HAP-1 (cell line): ENCODE measurements at regions not wholly inside any gene's neighbourhood (a gene's known extent, or its start where the extent isn't known, plus 50 kb on each side); places are given as distances from the start of the nearest gene placed in this dataset.

Experiments
- DNase-seq, 2 experiments: peaks; one replicate each; pipeline ENCODE4 v3.0.0-alpha.2; 2016 to 2020; ENCODE audit warnings: low spot score in 2 of 2
- H3K27me3 ChIP-seq: fragments of 250-450 bp; sonication (Bioruptor Pico); 2 replicates; pipeline ENCODE4 v1.5.1; 2020; ENCODE audit warnings: low read depth, mild to moderate bottlenecking, moderate library complexity
- H3K36me3 ChIP-seq: fragments of 250-450 bp; sonication (Bioruptor Pico); replicated peaks from 2 replicates; pipeline ENCODE4 v1.5.1; 2020; ENCODE audit warnings: mild to moderate bottlenecking
- H3K4me1 ChIP-seq: fragments of 250-450 bp; sonication (Bioruptor Pico); 2 replicates; pipeline ENCODE4 v1.5.1; 2020; ENCODE audit warnings: mild to moderate bottlenecking
- H3K4me3 ChIP-seq: fragments of 250-450 bp; sonication (Bioruptor Pico); 2 replicates; pipeline ENCODE4 v1.5.1; 2020; ENCODE audit warnings: mild to moderate bottlenecking, moderate library complexity
- H3K9me3 ChIP-seq: fragments of 250-450 bp; sonication (Bioruptor Pico); 2 replicates; pipeline ENCODE4 v1.5.1; 2020; ENCODE audit warnings: mild to moderate bottlenecking, moderate library complexity
- in situ Hi-C: fragments of 300-500 bp; cut with MboI; formaldehyde crosslinking; loops from 3 replicates; pipeline ENCODE4 v1.14.3; 2020; ENCODE audit warnings: low sequenced_read_pairs, inconsistent platforms, mixed read lengths

GRCh38 chr11:127723714-127724113, 723.1 kb upstream of the KIRREL3 start:
- no peak for DNase-seq
- Histone ChIP-seq H3K36me3 (no peaks in the 10 kb centered on the region), H3K4me3 (no peak overlapping the region), H3K9me3 (no peaks in the 10 kb centered on the region), H3K27me3 (no peaks in the 10 kb centered on the region), H3K4me1 (no peaks in the 10 kb centered on the region)
- in situ Hi-C loops, result no loop called here

DNA sequence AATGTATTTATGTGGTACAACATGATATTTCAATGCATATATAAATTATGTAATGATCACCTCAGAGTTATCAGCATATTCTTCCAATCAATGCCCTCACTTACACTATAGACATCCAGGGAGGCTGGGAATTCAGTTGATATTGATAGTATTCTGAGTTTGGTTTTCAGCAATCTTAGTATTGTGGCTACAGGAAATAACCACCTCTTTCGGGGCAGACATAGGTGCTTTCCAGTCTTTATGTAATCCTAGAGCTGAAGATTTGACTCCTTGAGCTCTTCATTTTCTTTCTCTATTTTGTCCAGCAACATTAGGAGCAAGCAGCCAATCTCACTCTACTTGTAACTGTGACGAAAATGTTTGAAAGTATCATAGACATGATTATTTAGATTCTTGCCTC, 712.7 kb upstream of the KIRREL3 start:
- in situ Hi-C loops, result no loop called here
- no peaks in the 10 kb centered on the region for H3K36me3 ChIP-seq
- H3K27me3 ChIP-seq, result no peaks in the 10 kb centered on the region
- no peaks in the 10 kb centered on the region for H3K9me3 ChIP-seq
- DNase-seq, result no peak
- H3K4me3 ChIP-seq, result no peak overlapping the region
- H3K4me1 ChIP-seq, result no peaks in the 10 kb centered on the region

DNA sequence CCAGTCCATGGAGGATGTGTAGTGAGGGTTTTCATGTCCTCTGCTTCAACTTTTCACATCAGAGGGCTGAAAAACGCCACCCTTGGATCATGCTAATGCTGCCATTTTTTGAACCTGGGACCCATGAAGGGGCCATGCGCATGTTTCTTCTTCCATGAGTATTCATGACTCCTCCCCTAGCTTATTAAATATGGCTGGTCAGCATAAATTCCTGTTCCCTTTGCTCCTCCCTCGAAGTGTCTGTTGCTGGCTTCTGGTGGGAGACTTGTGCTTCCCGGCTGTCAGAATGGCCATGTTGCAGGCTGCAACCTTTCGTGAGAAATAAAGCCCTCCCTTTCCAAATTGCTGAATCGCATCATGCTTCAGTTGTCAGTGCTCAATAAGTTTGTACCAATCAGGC, 711.2 kb upstream of the KIRREL3 start:
- in situ Hi-C loops, result no loop called here
- H3K36me3 ChIP-seq, result no peaks in the 10 kb centered on the region
- no peaks in the 10 kb centered on the region for H3K27me3 ChIP-seq
- DNase-seq, result no peak
- no peak overlapping the region for H3K4me3 ChIP-seq
- H3K4me1 ChIP-seq, result no peaks in the 10 kb centered on the region
- no peaks in the 10 kb centered on the region for H3K9me3 ChIP-seq

DNA sequence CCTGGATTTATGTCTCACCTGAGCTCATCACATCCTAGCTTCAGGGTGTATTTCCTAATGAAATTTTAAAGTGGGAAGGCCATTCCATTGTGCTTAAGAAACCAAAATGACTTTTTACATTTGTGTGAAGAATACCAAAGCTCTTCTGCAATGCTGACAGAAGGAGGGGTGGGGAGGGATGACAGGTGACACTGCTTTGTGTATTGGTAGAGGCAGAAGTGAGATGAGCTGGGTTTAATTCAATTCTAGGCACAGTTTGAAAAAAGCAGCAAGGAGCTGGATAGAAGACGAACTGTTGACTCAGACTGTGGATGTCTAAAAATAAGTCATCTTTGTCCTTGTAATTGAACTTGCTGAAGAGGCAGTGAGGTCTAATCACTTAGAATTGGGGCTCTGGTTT, 710.3 kb upstream of the KIRREL3 start:
- no peaks in the 10 kb centered on the region for H3K36me3 ChIP-seq
- DNase-seq, result no peak
- H3K4me1 ChIP-seq, result no peaks in the 10 kb centered on the region
- no peaks in the 10 kb centered on the region for H3K27me3 ChIP-seq
- in situ Hi-C loops, result no loop called here
- no peak overlapping the region for H3K4me3 ChIP-seq
- H3K9me3 ChIP-seq, result no peaks in the 10 kb centered on the region

DNA sequence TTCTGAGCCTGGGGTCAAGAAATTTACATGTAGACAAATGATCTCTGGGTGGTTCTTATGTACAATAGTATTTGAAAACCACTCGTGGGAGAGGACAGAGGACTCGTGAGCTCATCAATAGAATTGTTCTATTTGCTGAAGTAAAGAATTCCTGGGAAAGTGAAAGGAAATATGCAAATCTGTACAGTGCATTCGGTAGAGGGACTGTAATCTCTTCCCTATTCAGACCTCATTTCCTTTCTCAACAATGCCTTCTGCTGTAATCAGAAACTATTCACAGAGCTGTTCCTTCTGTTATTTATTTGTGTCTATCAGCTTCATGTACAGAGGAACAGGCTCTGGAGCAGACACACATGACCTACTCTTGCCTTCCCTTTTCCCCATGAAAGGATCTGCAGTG, 709.4 kb upstream of the KIRREL3 start:
- H3K9me3 ChIP-seq, result no peaks in the 10 kb centered on the region
- H3K36me3 ChIP-seq, result no peaks in the 10 kb centered on the region
- no peaks in the 10 kb centered on the region for H3K27me3 ChIP-seq
- no peaks in the 10 kb centered on the region for H3K4me1 ChIP-seq
- DNase-seq, result no peak
- no peak overlapping the region for H3K4me3 ChIP-seq
- in situ Hi-C loops, result no loop called here

GRCh38 chr11:127693686-127694085, 693.1 kb upstream of the KIRREL3 start:
- H3K9me3 ChIP-seq, result no peaks in the 10 kb centered on the region
- H3K36me3 ChIP-seq, result no peaks in the 10 kb centered on the region
- no peak for DNase-seq
- H3K4me1 ChIP-seq, result no peaks in the 10 kb centered on the region
- H3K27me3 ChIP-seq, result no peaks in the 10 kb centered on the region
- in situ Hi-C loops, result no loop called here
- H3K4me3 ChIP-seq, result no peak overlapping the region

GRCh38 chr11:127683321-127683720, 682.8 kb upstream of the KIRREL3 start:
- Histone ChIP-seq H3K4me3 (no peak overlapping the region), H3K36me3 (no peaks in the 10 kb centered on the region), H3K9me3 (no peaks in the 10 kb centered on the region), H3K4me1 (no peaks in the 10 kb centered on the region), H3K27me3 (no peaks in the 10 kb centered on the region)
- in situ Hi-C loops, result no loop called here
- DNase-seq, result no peak

- H3K4me1 ChIP-seq, result no peaks in the 10 kb centered on the region
- no peaks in the 10 kb centered on the region for H3K36me3 ChIP-seq
- H3K9me3 ChIP-seq, result no peaks in the 10 kb centered on the region
- DNase-seq, result no peak
- in situ Hi-C loops, result no loop called here
- H3K27me3 ChIP-seq, result no peaks in the 10 kb centered on the region
- H3K4me3 ChIP-seq, result no peak overlapping the region
Observed at GRCh38 chr11:127679816-127680545, 679.4 kb upstream of the KIRREL3 start.

GRCh38 chr11:127678631-127679030, 678.1 kb upstream of the KIRREL3 start:
- no peak for DNase-seq
- H3K36me3 ChIP-seq, result no peaks in the 10 kb centered on the region
- no peaks in the 10 kb centered on the region for H3K4me1 ChIP-seq
- H3K27me3 ChIP-seq, result no peaks in the 10 kb centered on the region
- H3K4me3 ChIP-seq, result no peak overlapping the region
- in situ Hi-C loops, result no loop called here
- H3K9me3 ChIP-seq, result no peaks in the 10 kb centered on the region

DNA sequence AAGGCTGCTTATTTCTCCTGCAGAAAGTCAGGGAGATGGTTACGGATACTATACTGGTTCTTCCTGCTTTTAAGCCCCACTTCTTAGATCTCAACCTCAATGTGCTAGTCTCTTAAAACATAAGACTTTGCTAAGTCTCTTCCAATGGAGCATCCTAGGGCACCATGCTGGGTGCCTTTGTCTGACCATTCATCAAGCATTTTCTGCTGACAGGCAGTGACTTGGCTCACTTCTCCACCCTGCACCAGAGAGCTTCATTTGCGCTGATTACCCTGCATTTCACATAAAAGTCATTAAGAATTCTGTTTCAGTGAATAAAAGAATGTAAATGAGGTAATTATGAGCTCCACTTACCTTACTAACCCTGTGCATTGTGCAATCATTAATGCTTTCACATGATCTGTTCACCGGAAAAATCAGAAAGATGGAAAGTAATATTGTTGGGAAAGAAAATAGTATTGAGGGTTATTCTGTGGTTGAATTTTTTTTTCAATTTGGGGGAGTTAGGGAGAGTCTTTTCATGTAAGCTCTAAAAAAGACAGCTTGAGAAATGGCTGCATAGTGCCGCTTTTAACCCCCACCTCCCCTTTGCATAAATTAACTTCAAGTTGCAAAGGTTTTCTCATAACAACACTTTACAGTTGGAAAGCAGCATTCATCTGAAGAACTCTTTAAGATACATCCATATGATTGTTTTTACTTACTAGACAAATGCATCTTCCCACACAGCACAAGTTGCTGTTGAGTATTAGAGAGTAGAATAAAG, 677.3 kb upstream of the KIRREL3 start:
- Histone ChIP-seq H3K4me3 (no peak overlapping the region), H3K27me3 (no peaks in the 10 kb centered on the region), H3K36me3 (no peaks in the 10 kb centered on the region), H3K9me3 (no peaks in the 10 kb centered on the region), H3K4me1 (no peaks in the 10 kb centered on the region)
- DNase-seq, result no peak
- in situ Hi-C loops, result no loop called here

GRCh38 chr11:127675581-127675980, 675.0 kb upstream of the KIRREL3 start:
- Histone ChIP-seq H3K4me3 (no peak overlapping the region), H3K36me3 (no peaks in the 10 kb centered on the region), H3K27me3 (no peaks in the 10 kb centered on the region), H3K4me1 (no peaks in the 10 kb centered on the region), H3K9me3 (no peaks in the 10 kb centered on the region)
- DNase-seq, result no peak
- in situ Hi-C loops, result no loop called here

GRCh38 chr11:127674754-127675153, 674.2 kb upstream of the KIRREL3 start:
- Histone ChIP-seq H3K9me3 (no peaks in the 10 kb centered on the region), H3K4me1 (no peaks in the 10 kb centered on the region), H3K27me3 (no peaks in the 10 kb centered on the region), H3K4me3 (no peak overlapping the region), H3K36me3 (no peaks in the 10 kb centered on the region)
- in situ Hi-C loops, result no loop called here
- no peak for DNase-seq

GRCh38 chr11:127670374-127671119, 670.0 kb upstream of the KIRREL3 start:
- Histone ChIP-seq H3K36me3 (no peaks in the 10 kb centered on the region), H3K9me3 (no peaks in the 10 kb centered on the region), H3K27me3 (no peaks in the 10 kb centered on the region), H3K4me3 (no peak overlapping the region), H3K4me1 (no peaks in the 10 kb centered on the region)
- DNase-seq, result no peak
- in situ Hi-C loops, result no loop called here
